Right lobe of liver (tissue), 4 donors: ENCODE measurements at regions not wholly inside any gene's neighbourhood (a gene's known extent, or its start where the extent isn't known, plus 50 kb on each side); places are given as distances from the start of the nearest gene placed in this dataset.

Source experiments
- POLR2A ChIP-seq: fragments of 450-650 bp; IDR thresholded peaks from one replicate; pipeline ENCODE4 v1.6.1; 2017; ENCODE audit warnings: antibody characterized with exemption, mild to moderate bottlenecking
- TF ChIP-seq, protein P1 (sequence below), 4 donors: fragments of 200-600 bp in 3 of 4; fragments of 450-650 bp in 1 of 4; IDR thresholded peaks; one replicate each; pipeline versions ENCODE4 v1.5.1 to v1.8.0; 2016 to 2022; ENCODE audit warnings: antibody characterized with exemption in 4 of 4, mild to moderate bottlenecking in 2 of 4
- donor health status: DM: no; HTN: no; CAD: no.
- donor health status: DM: no; HTN: no; CAD: no.
- donor health status: DM: no; HTN: yes; CAD: no.

DNA sequence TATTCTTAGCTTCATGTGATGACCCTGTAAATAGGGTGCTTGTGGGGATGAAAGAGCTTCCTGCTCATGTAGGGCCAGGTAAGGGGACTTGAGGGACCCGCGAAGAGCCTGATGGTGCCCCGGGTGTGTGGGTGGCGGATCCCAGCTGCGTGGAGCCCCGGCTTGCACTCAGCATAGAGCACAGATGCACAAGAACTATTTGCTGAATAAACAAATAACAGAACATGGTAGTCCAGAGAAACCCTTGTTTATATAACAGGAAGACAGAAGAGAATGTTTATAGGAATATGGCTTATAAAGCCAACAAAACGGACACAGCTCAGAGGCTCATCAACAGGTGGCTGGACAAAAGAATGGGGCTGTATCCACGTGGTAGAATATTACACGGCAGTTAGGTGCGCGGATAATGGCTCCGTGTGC is 106.9 kb upstream of the COL5A1 start:
- TF ChIP-seq, protein P1, sequence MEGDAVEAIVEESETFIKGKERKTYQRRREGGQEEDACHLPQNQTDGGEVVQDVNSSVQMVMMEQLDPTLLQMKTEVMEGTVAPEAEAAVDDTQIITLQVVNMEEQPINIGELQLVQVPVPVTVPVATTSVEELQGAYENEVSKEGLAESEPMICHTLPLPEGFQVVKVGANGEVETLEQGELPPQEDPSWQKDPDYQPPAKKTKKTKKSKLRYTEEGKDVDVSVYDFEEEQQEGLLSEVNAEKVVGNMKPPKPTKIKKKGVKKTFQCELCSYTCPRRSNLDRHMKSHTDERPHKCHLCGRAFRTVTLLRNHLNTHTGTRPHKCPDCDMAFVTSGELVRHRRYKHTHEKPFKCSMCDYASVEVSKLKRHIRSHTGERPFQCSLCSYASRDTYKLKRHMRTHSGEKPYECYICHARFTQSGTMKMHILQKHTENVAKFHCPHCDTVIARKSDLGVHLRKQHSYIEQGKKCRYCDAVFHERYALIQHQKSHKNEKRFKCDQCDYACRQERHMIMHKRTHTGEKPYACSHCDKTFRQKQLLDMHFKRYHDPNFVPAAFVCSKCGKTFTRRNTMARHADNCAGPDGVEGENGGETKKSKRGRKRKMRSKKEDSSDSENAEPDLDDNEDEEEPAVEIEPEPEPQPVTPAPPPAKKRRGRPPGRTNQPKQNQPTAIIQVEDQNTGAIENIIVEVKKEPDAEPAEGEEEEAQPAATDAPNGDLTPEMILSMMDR (IDR thresholded peaks at IDR 0.05): no peak
- no peak for TF ChIP-seq POLR2A
